HuH-7.5 (cell line): ENCODE measurements at regions not wholly inside any gene's neighbourhood (a gene's known extent, or its start where the extent isn't known, plus 50 kb on each side); places are given as distances from the start of the nearest gene placed in this dataset.

Experiments used
- DNase-seq: peaks from one replicate; pipeline ENCODE4 v3.0.0; 2011; ENCODE audit warnings: low spot score

DNA sequence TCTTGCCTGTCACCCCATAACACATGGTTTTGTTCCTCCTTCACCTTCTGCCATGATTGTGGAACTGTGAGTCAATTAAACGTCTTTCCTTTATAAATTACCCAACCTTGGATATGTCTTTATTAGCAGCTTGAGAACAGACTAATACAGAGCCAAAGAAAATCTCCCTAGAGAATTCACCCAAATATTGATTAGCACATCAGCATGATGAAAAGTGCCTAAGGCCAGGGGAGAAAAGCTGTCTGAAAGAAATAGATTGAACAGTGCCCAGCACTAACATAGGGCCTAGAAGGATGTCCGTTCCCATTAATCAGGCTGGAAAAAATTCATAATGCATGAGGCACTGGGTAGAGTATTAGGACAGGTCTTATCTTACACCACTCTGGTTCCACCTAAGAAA, 111.9 kb upstream of the CALN1 start:
- DNase-seq, result no peak

DNA sequence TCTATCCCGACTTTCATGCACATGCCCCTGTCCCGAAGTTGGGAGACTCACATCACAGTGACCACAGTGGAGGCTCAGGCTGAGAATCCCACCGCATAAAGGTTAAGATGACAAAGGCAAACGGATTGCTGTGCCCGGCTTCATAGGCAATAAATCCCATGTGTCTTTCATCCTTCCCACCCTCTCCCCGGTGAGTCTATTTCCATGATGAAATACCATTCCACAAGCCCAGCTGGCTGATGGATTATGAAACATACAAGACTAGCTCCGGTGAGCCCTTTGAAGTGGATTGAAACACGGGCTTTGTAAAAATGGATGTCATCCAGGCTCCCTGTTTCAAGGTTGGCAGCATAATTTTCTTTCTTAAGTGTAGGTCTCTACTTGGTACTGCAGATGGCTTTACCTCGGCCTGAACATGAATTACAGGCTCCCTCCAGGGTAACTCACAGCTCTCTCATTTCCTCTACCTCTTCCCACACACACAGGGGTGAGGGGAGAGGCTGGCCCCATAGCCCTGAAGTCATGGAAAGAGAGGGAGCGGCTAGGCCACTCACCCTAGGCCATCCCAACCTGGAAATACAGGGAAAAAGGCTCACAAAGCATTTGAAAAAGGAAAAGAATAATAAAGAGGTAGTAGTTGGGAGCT, 92.0 kb upstream of the CALN1 start:
- DNase-seq, result no peak

DNA sequence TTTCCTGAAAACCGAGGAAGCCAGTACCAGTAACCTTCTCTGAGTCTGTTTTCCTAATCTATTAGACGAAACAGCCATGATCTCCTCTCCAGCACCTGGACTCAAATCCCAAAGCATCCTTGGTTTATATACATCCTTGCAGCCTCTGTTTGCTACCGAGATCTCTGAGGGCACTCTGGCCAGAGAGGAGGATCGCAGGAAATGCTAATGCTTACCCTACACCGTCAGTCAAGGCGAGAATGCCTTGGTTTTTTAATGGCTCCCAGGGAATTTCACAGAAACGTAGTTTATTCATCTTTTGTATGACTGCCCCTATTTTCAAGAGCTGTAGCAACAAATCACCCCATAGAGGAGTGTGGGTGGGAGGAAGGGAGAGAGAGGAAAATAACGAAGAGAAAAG, 91.5 kb upstream of the CALN1 start:
- DNase-seq, result no peak

DNA sequence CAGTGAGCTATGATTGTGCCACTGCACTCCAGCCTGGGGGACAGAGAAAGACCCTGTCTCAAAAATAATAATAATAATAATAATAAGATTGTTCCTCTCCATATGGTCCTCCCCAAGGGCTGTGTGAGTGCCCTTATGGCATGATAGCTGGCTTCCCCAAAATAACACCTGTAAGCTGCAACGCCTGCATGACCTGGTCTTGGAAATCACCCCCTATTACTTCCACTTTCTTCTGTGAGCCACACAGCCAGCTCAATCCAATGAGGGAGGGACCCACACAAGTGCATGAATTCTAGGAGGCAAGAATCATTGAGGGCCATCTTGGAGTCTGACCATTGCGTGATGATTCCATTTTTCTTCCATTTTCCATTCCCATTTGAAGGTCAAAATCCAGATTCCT, 82.7 kb upstream of the CALN1 start:
- no peak for DNase-seq

DNA sequence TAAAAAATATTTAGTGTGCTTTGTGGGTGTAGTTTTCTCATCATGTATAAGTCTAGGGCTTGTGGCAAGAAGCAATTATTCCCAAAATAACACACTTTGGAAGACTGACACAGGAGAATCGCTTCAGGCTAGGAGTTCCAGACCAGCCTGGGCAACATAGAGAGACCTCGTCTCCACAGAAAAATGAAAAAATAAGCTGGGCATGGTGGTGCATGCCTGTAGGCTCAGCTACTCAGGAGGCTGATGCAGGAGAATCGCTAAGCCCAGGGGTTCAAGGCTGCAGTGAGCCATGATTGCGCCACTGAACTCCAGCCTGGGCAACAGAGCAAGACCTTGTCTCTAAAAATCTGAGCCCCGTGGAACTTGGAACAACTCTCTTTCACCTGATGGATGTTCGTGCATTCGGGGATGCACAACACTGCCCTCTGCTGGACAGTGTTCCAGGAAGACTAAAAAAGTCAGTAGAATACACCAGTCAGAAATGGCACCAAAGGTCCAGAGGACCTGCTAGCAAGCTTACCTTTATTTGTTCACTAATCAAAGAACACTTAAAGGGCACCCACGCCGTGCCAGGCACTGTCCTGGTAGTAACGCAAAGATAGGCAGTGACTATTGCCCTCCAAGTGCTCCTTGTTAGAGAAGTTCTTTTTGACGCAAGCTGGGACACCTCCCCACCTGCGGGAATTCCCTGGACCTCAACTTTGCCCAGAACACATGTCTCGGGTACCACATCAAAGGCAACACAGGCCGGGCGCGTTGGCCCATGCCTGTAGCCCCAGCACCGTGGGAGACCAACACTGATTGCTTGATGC, 81.9 kb upstream of the CALN1 start:
- peak; percentile 50 for DNase-seq

DNA sequence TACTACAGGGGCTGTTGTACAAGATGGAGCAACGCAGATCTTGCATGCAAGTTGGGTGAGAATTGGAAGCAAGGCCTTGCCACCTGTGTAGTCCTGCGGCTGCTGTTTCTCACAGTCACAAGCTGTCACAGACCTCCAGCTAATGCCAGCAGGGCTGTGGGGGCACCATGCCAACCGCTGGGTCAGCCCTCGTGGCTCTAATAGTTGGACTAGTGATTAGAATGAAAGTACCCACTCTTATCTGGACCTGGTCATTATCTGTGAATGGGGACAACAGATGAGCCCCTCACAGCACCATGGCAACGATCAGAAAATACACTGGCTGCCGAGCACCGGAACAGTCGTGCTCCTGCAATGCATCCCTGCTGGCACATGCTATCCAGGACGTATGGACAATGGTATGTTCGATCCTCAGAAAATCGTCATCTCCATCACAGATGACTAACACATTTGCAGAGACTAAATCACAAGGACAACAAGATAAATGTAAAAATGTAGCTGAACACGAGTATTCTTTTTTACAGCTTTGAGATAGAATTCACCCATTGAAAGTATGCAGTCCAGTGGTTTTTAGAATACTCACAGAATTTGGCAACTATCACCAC, 80.4 kb upstream of the CALN1 start:
- DNase-seq, result no peak

DNA sequence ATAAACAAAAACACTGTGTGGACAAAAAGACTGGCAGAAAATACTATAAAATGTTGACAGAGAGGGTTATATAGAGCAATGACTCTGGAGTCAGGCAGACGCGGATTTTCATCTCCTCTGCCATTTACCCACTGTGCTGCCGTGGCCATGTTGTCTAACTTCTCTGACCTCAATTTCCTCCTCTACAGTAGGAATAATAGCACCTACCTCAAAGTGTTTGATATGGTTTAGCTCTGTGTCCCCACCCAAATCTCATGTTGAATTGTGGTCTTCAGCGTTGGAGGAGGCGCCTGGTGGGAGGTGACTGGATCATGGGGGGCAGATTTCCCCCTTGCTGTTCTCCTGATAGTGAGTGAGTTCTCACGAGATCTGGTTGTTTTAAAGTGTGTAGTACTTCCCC, 78.2 kb upstream of the CALN1 start:
- no peak for DNase-seq

DNA sequence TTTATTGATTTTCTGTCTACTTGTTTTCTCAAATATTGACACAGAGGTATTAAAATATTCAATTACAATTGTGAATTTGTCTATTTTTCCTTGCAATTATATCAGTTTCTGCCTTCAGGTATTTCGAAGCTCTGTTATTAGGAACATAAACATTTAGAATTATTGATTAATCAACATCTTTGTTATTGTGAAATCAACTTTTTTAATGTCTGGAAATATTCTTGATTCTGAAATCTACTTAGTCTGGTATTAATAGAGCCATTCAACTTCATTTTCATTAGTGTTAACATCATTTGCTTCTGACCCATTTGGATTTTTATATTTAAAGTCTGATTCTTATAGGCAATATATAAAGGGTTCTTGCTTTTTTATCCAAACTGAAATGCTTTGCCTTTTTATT, 69.8 kb upstream of the CALN1 start:
- no peak for DNase-seq

DNA sequence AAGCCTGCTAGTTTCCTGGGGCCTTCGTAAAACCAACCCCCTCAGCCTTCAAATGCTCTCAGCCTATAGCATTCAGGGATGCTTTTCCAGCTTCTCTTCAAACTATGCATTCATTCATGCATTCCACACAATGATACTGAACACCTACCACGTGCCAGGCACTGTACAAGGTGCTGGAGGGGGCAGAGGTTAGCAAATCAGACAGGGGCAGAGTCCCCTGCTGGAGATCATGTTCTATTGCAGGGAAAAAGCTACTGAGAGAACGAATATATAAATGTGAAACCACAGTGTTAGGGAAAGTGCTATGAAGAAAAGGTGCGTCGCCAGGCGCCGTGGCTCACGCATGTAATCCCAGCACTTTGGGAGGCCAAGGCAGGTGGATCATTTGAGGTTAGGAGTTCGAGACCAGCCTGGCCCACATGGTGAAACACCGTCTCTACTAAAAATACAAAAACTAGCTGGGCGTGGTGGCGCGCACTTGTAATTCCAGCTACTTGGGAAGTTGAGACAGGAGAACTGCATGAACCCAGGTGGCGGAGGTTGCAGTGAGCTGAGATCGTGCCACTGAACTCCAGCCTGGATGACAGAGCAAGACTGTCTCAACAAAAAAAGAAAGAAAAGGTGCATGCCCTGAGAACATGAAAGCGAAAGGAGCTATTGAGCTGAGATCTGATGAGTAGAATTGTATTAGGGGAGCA, 64.6 kb upstream of the CALN1 start:
- DNase-seq, result no peak

DNA sequence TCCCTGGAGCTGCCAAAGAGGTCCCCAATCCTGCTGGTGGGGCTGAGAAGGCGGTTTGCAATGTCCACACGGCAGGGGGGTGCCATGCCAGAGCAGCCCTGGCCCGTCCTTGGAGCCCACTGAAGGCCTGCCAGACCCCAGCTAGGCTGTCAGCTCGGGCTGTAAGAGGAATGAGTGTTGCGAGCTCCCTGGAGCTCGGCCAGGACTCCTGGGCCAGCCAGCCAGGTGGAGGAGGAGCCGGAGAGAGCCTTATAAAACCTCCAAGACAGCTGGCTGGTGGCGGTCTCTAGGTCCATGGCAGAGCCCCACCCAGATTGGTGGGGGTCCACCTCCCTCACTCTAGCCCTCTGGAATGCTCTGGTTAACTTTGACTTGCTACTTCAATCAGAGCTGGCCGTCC, 55.1 kb upstream of the CALN1 start:
- no peak for DNase-seq

DNA sequence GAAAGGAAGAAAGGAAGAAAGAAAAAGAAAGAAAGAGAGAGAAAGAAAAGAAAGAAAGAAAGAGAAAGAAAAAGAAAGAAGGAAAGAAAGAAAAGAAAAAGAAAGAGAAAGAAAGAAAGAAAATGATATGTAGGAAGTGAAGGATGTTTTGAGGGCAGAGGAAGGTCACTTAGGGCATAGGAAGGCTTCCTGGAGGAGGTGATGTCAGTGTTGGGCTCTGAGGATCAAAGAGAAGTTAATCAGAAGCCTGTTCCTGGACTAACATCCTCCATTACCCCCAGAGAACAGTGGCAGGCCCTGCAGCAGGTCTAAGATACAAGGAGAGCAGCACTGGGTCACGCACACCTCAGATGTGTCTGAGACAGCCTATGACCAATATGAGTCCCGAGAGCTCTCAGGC, 54.7 kb upstream of the CALN1 start:
- no peak for DNase-seq

DNA sequence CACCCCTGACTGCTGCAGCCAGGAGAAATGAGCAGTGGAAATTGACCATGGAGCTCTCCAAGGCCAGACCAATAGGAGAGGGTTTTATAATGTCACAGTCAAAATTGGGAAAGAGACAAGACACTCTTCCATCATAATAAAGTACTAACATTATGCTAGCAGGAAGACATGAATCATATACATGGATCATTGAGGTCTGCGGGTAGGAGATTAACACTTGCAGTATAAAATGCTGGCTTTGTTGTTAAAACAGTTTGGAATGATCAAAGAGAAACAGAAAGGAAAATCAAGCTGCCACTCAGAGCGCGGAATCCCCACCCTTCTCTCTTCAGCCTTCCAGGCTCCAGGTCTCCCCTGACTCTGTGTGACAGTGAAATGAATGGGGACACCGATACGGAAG, 53.4 kb upstream of the CALN1 start:
- no peak for DNase-seq

DNA sequence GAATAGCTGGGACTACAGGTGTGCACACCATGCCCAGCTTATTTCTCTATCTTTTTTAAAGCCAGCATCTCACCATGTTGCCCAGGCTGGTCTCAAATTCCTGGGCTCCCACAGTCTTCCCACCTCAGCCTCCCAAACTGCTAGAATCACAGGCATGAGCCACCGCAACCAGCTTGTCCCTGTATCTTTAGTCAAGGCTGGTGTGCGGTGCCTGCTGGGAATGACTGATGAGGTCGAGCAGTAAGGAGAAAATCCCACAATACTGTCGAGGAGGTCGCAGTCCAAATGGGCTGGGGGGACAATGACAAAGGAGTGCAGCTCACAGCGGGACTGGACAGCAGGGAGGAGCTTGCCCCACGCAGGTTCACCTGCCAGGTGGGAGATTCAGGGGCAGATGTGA, 50.2 kb upstream of the CALN1 start:
- no peak for DNase-seq
